GM23338 (cell line): ENCODE measurements at regions not wholly inside any gene's neighbourhood (a gene's known extent, or its start where the extent isn't known, plus 50 kb on each side); places are given as distances from the start of the nearest gene placed in this dataset.

ENCODE experiments used
- ATAC-seq: fragments of 200-7000 bp; cut with Tn5 transposase; 3 replicates; pipeline ENCODE4 v1.9.1; 2020
- DNase-seq: peaks from one replicate; pipeline ENCODE4 v3.0.0-alpha.2; 2015; ENCODE audit warnings: low spot score
- H2AFZ ChIP-seq: fragments of 200-600 bp; sonication (generic); 2 replicates; pipeline ENCODE4 v1.8.0; 2016; ENCODE audit warnings: antibody characterized with exemption, mild to moderate bottlenecking, moderate library complexity
- H3F3A ChIP-seq: fragments of 200-600 bp; sonication (generic); replicated peaks from 2 replicates; pipeline ENCODE4 v1.8.0; 2017; ENCODE audit warnings: antibody characterized with exemption, mixed run types, low read depth
- H3K27ac ChIP-seq: fragments of 200-600 bp; sonication (generic); 2 replicates; pipeline ENCODE4 v1.6.1; 2016; ENCODE audit warnings: low read depth
- H3K27me3 ChIP-seq: fragments of 200-600 bp; sonication (generic); 2 replicates; pipeline ENCODE4 v1.8.0; 2016; ENCODE audit warnings: mild to moderate bottlenecking, mixed run types, moderate library complexity; ENCODE audit not compliant: insufficient read depth
- H3K36me3 ChIP-seq: fragments of 200-600 bp; sonication (generic); 2 replicates; pipeline ENCODE4 v1.8.0; 2016; ENCODE audit warnings: mild to moderate bottlenecking; ENCODE audit not compliant: insufficient read depth
- H3K4me1 ChIP-seq: fragments of 200-600 bp; sonication (generic); 2 replicates; pipeline ENCODE4 v1.8.0; 2016; ENCODE audit warnings: mild to moderate bottlenecking, moderate library complexity; ENCODE audit not compliant: insufficient read depth
- H3K4me2 ChIP-seq: fragments of 200-600 bp; sonication (generic); 2 replicates; pipeline ENCODE4 v1.7.1; 2017; ENCODE audit warnings: mixed run types
- H3K4me3 ChIP-seq: fragments of 200-600 bp; sonication (generic); 2 replicates; pipeline ENCODE4 v1.6.1; 2016; ENCODE audit warnings: mixed run types
- H3K79me2 ChIP-seq: fragments of 200-600 bp; sonication (generic); replicated peaks from 2 replicates; pipeline ENCODE4 v1.8.0; 2017; ENCODE audit warnings: mild to moderate bottlenecking; ENCODE audit not compliant: insufficient read depth
- H3K9me2 ChIP-seq: fragments of 200-600 bp; sonication (generic); 2 replicates; pipeline ENCODE4 v1.8.0; 2017; ENCODE audit not compliant: insufficient read depth
- H4K20me1 ChIP-seq: fragments of 200-600 bp; sonication (generic); replicated peaks from 2 replicates; pipeline ENCODE4 v1.8.0; 2017; ENCODE audit warnings: mild to moderate bottlenecking; ENCODE audit not compliant: insufficient read depth
- H3K27ac Mint-ChIP-seq: 2 replicates; pipeline ENCODE4 v1.8.0; 2020; ENCODE audit warnings: inconsistent platforms, mild to moderate bottlenecking, moderate library complexity, mixed read lengths
- H3K27me3 Mint-ChIP-seq: 3 replicates; pipeline ENCODE4 v1.8.0; 2022; ENCODE audit warnings: low read depth, mild to moderate bottlenecking, moderate library complexity, mixed read lengths, inconsistent platforms; ENCODE audit not compliant: insufficient read depth, poor library complexity
- H3K36me3 Mint-ChIP-seq: 3 replicates; pipeline ENCODE4 v1.8.0; 2021; ENCODE audit warnings: low read depth, mild to moderate bottlenecking, inconsistent platforms, moderate library complexity, mixed read lengths
- H3K4me1 Mint-ChIP-seq: 3 replicates; pipeline ENCODE4 v1.8.0; 2020; ENCODE audit warnings: mild to moderate bottlenecking, inconsistent platforms, mixed read lengths
- H3K4me3 Mint-ChIP-seq: 3 replicates; pipeline ENCODE4 v1.8.0; 2021; ENCODE audit warnings: moderate library complexity, mild to moderate bottlenecking, inconsistent platforms, mixed read lengths
- H3K9me3 Mint-ChIP-seq: 3 replicates; pipeline ENCODE4 v1.8.0; 2020; ENCODE audit warnings: moderate library complexity, mild to moderate bottlenecking, inconsistent platforms, mixed read lengths
- CREB1 ChIP-seq: fragments of 250-450 bp; sonication (Bioruptor Pico); IDR thresholded peaks from 2 replicates; pipeline ENCODE4 v1.5.0; 2020; ENCODE audit warnings: low read depth, mild to moderate bottlenecking, moderate library complexity
- EZH2 ChIP-seq: fragments of 200-600 bp; sonication (generic); IDR thresholded peaks from one replicate; pipeline ENCODE4 v1.8.0; 2017; ENCODE audit warnings: antibody characterized with exemption, mild to moderate bottlenecking, low read depth; ENCODE audit not compliant: unreplicated experiment
- EZH2phosphoT487 ChIP-seq: fragments of 200-600 bp; sonication (generic); IDR thresholded peaks from one replicate; pipeline ENCODE4 v1.8.1; 2018; ENCODE audit warnings: antibody characterized with exemption; ENCODE audit not compliant: unreplicated experiment
- JUNB ChIP-seq: IDR thresholded peaks from one replicate; pipeline ENCODE4 v1.6.1; 2016; ENCODE audit warnings: antibody characterized with exemption; ENCODE audit not compliant: unreplicated experiment
- NANOG ChIP-seq: IDR thresholded peaks from 2 replicates; pipeline ENCODE4 v1.6.1; 2016; ENCODE audit warnings: antibody characterized with exemption, borderline replicate concordance
- POLR2AphosphoS5 ChIP-seq: IDR thresholded peaks from 2 replicates; pipeline ENCODE4 v1.6.1; 2016; ENCODE audit warnings: antibody characterized with exemption, low read depth
- STAT1 ChIP-seq: IDR thresholded peaks from one replicate; pipeline ENCODE4 v1.6.1; 2016; ENCODE audit warnings: antibody characterized with exemption; ENCODE audit not compliant: unreplicated experiment
- ZNF114 ChIP-seq: fragments of 250-450 bp; sonication (Bioruptor Pico); IDR thresholded peaks from 2 replicates; pipeline ENCODE4 v1.5.0; 2020; ENCODE audit warnings: mild to moderate bottlenecking, moderate library complexity
- ZNF331 ChIP-seq: fragments of 250-450 bp; sonication (Bioruptor Pico); IDR thresholded peaks from 2 replicates; pipeline ENCODE4 v1.5.0; 2020; ENCODE audit warnings: low read depth, mild to moderate bottlenecking, moderate library complexity
- TF ChIP-seq, protein P1 (sequence below), 2 experiments: fragments of 200-600 bp in 1 of 2; sonication (generic) in 1 of 2; conservative IDR thresholded peaks; 2 replicates each; pipeline versions ENCODE4 v1.5.1 to v1.6.1; 2016 to 2017; ENCODE audit warnings: antibody characterized with exemption in 2 of 2, low read depth in 2 of 2, mild to moderate bottlenecking in 2 of 2, moderate library complexity in 1 of 2
- TF ChIP-seq, protein P2 (sequence below): fragments of 250-450 bp; sonication (Bioruptor Pico); IDR thresholded peaks from 2 replicates; pipeline ENCODE4 v1.5.0; 2020; ENCODE audit warnings: mild to moderate bottlenecking, moderate library complexity
- TF ChIP-seq, protein P3 (sequence below): IDR thresholded peaks from one replicate; pipeline ENCODE4 v1.6.1; 2018; ENCODE audit warnings: antibody characterized with exemption; ENCODE audit not compliant: unreplicated experiment
- TF ChIP-seq, protein P4 (sequence below): IDR thresholded peaks from 2 replicates; pipeline ENCODE4 v1.6.1; 2016; ENCODE audit warnings: antibody characterized with exemption

DNA sequence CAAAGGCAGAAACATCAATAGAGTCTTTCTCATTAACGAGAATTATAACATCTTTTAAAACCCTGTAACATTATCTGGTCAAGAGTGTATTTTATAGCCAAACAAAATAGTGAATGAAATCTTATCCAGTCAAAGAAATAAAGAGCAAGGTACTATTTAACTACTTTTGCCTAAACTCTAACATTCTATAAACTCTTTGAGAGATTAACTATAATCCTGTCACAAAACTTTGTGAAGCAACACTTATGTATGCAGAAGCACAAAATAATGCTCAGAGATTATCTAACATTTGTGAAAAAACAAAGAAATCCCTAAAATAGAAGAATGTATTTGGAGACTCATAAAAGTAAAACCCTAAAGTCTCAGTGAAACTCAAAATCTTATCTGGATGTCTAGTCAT, 124.4 kb upstream of the LUZP2 start:
- ATAC-seq: no peak
- H3F3A ChIP-seq: no peaks in the 10 kb centered on the region
- H3K4me2 ChIP-seq: no peak overlapping the region
- H4K20me1 ChIP-seq: no peaks in the 10 kb centered on the region
- no peaks in the 10 kb centered on the region for H3K36me3 Mint-ChIP-seq
- no peaks in the 10 kb centered on the region for H3K27me3 Mint-ChIP-seq
- no peak for TF ChIP-seq JUNB
- no peak for TF ChIP-seq CREB1 (CRISPR knock-in tag)
- TF ChIP-seq, protein P1, sequence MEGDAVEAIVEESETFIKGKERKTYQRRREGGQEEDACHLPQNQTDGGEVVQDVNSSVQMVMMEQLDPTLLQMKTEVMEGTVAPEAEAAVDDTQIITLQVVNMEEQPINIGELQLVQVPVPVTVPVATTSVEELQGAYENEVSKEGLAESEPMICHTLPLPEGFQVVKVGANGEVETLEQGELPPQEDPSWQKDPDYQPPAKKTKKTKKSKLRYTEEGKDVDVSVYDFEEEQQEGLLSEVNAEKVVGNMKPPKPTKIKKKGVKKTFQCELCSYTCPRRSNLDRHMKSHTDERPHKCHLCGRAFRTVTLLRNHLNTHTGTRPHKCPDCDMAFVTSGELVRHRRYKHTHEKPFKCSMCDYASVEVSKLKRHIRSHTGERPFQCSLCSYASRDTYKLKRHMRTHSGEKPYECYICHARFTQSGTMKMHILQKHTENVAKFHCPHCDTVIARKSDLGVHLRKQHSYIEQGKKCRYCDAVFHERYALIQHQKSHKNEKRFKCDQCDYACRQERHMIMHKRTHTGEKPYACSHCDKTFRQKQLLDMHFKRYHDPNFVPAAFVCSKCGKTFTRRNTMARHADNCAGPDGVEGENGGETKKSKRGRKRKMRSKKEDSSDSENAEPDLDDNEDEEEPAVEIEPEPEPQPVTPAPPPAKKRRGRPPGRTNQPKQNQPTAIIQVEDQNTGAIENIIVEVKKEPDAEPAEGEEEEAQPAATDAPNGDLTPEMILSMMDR (conservative IDR thresholded peaks at IDR 0.05; ENCODE audit: low read depth in 2 of 2): no peak
- TF ChIP-seq, protein P2, sequence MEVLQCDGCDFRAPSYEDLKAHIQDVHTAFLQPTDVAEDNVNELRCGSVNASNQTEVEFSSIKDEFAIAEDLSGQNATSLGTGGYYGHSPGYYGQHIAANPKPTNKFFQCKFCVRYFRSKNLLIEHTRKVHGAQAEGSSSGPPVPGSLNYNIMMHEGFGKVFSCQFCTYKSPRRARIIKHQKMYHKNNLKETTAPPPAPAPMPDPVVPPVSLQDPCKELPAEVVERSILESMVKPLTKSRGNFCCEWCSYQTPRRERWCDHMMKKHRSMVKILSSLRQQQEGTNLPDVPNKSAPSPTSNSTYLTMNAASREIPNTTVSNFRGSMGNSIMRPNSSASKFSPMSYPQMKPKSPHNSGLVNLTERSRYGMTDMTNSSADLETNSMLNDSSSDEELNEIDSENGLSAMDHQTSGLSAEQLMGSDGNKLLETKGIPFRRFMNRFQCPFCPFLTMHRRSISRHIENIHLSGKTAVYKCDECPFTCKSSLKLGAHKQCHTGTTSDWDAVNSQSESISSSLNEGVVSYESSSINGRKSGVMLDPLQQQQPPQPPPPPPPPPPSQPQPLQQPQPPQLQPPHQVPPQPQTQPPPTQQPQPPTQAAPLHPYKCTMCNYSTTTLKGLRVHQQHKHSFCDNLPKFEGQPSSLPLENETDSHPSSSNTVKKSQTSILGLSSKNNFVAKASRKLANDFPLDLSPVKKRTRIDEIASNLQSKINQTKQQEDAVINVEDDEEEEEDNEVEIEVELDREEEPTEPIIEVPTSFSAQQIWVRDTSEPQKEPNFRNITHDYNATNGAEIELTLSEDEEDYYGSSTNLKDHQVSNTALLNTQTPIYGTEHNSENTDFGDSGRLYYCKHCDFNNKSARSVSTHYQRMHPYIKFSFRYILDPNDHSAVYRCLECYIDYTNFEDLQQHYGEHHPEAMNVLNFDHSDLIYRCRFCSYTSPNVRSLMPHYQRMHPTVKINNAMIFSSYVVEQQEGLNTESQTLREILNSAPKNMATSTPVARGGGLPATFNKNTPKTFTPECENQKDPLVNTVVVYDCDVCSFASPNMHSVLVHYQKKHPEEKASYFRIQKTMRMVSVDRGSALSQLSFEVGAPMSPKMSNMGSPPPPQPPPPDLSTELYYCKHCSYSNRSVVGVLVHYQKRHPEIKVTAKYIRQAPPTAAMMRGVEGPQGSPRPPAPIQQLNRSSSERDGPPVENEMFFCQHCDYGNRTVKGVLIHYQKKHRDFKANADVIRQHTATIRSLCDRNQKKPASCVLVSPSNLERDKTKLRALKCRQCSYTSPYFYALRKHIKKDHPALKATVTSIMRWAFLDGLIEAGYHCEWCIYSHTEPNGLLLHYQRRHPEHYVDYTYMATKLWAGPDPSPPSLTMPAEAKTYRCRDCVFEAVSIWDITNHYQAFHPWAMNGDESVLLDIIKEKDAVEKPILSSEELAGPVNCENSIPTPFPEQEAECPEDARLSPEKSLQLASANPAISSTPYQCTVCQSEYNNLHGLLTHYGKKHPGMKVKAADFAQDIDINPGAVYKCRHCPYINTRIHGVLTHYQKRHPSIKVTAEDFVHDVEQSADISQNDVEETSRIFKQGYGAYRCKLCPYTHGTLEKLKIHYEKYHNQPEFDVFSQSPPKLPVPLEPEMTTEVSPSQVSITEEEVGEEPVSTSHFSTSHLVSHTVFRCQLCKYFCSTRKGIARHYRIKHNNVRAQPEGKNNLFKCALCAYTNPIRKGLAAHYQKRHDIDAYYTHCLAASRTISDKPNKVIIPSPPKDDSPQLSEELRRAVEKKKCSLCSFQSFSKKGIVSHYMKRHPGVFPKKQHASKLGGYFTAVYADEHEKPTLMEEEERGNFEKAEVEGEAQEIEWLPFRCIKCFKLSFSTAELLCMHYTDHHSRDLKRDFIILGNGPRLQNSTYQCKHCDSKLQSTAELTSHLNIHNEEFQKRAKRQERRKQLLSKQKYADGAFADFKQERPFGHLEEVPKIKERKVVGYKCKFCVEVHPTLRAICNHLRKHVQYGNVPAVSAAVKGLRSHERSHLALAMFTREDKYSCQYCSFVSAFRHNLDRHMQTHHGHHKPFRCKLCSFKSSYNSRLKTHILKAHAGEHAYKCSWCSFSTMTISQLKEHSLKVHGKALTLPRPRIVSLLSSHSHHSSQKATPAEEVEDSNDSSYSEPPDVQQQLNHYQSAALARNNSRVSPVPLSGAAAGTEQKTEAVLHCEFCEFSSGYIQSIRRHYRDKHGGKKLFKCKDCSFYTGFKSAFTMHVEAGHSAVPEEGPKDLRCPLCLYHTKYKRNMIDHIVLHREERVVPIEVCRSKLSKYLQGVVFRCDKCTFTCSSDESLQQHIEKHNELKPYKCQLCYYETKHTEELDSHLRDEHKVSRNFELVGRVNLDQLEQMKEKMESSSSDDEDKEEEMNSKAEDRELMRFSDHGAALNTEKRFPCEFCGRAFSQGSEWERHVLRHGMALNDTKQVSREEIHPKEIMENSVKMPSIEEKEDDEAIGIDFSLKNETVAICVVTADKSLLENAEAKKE: no peak
- TF ChIP-seq POLR2AphosphoS5: no peak
- TF ChIP-seq ZNF331 (CRISPR knock-in tag): no peak
- TF ChIP-seq, protein P3, sequence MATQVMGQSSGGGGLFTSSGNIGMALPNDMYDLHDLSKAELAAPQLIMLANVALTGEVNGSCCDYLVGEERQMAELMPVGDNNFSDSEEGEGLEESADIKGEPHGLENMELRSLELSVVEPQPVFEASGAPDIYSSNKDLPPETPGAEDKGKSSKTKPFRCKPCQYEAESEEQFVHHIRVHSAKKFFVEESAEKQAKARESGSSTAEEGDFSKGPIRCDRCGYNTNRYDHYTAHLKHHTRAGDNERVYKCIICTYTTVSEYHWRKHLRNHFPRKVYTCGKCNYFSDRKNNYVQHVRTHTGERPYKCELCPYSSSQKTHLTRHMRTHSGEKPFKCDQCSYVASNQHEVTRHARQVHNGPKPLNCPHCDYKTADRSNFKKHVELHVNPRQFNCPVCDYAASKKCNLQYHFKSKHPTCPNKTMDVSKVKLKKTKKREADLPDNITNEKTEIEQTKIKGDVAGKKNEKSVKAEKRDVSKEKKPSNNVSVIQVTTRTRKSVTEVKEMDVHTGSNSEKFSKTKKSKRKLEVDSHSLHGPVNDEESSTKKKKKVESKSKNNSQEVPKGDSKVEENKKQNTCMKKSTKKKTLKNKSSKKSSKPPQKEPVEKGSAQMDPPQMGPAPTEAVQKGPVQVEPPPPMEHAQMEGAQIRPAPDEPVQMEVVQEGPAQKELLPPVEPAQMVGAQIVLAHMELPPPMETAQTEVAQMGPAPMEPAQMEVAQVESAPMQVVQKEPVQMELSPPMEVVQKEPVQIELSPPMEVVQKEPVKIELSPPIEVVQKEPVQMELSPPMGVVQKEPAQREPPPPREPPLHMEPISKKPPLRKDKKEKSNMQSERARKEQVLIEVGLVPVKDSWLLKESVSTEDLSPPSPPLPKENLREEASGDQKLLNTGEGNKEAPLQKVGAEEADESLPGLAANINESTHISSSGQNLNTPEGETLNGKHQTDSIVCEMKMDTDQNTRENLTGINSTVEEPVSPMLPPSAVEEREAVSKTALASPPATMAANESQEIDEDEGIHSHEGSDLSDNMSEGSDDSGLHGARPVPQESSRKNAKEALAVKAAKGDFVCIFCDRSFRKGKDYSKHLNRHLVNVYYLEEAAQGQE: no peak
- TF ChIP-seq ZNF114: no peak
- TF ChIP-seq STAT1: no peak
- TF ChIP-seq, protein P4, sequence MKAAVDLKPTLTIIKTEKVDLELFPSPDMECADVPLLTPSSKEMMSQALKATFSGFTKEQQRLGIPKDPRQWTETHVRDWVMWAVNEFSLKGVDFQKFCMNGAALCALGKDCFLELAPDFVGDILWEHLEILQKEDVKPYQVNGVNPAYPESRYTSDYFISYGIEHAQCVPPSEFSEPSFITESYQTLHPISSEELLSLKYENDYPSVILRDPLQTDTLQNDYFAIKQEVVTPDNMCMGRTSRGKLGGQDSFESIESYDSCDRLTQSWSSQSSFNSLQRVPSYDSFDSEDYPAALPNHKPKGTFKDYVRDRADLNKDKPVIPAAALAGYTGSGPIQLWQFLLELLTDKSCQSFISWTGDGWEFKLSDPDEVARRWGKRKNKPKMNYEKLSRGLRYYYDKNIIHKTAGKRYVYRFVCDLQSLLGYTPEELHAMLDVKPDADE: no peak
- TF ChIP-seq NANOG: no peak
- TF ChIP-seq EZH2phosphoT487: no peak
- no peak for TF ChIP-seq EZH2
- peaks cover 5% of the 10 kb centered on the region; the same call in 1 of the 2 replicates for H3K9me2 ChIP-seq
- DNase-seq: no peak
- no peaks in the 10 kb centered on the region for H3K79me2 ChIP-seq
- H3K4me1 Mint-ChIP-seq: peaks cover 6% of the 10 kb centered on the region
- no peaks in the 10 kb centered on the region for H3K9me3 Mint-ChIP-seq
- no peaks in the 10 kb centered on the region for H3K36me3 ChIP-seq
- H3K4me1 ChIP-seq: 0 out of 2 replicates have a peak, but pooled peaks cover 6% of the 10 kb centered on the region
- no peaks in the 10 kb centered on the region for H3K27me3 ChIP-seq
- no peak overlapping the region for H3K4me3 ChIP-seq
- H2AFZ ChIP-seq: no peak overlapping the region
- H3K27ac Mint-ChIP-seq: no peak overlapping the region
- H3K4me3 Mint-ChIP-seq: no peak overlapping the region
- H3K27ac ChIP-seq: no peak overlapping the region
